HG03196 (cell line): ENCODE measurements at regions not wholly inside any gene's neighbourhood (a gene's known extent, or its start where the extent isn't known, plus 50 kb on each side); places are given as distances from the start of the nearest gene placed in this dataset.

Experiments
- ATAC-seq: cut with Tn5 transposase; IDR thresholded peaks from one replicate; pipeline ENCODE4 v1.9.1; 2021; ENCODE audit not compliant: unreplicated experiment

DNA sequence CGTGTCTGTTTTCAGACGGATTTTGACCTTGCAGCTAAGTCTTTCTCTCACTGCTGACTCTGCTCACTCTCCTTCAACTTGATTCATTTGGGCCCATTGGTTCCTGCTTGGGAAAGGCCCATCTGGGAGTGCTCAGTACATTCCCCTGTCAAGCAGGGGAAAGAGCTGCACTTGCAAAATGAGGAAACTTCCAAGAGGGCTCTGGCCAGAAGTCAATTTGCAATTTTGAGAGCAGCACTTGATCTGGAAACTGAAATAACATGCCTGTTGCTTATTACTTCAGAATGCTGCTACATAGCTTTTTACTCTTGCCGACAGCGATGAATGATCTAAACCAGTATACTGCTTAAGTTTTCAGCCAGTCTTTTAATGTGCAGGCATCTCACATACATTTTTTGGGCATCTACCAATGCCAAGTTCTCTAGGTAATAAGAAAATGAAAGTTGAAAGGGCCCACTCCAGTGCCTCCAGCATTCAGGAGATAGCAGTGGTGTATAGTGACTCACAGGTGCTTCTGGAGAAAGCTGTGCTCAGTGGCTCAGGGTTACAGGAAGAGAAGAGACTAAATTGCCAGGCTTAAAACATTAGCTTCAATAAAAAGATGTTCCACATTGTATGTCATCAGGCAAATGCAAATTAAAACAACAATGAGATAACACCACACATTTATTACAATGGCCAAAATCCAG, 70.1 kb upstream of the RORA start:
- ATAC-seq, result no peak

GRCh38 chr15:61295239-61295638, 66.1 kb upstream of the RORA start:
- ATAC-seq, result no peak

DNA sequence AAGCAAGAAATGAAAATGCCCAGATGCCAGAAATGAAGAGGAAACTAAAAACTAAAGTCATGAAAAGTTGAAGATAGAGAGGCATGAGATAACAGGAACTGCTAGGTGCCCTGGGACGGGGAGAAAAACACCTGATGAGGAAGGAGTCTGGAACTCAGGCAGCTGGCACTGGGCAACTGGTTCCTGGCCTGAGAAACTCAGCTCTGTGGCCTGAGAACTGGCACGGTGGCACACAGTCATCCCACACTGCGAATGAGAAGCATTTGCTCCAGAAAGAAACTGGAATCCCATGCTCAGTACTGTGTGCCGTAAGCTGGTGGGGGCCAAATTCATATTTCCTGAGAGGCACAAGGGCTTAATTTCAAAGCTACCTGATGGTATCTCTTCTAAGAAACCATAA, 53.6 kb upstream of the RORA start:
- no peak for ATAC-seq

GRCh38 chr15:61281328-61281727, 52.2 kb upstream of the RORA start:
- ATAC-seq, result no peak
